ENCODE measurements at regions not wholly inside any gene's neighbourhood (a gene's known extent, or its start where the extent isn't known, plus 50 kb on each side); places are given as distances from the start of the nearest gene placed in this dataset.

- no peak overlapping the region for H3K27ac ChIP-seq (ENCODE audit: insufficient read depth in 1 of 2, low read depth in 1 of 2, low read length in 2 of 2, poor library complexity in 1 of 2, severe bottlenecking in 2 of 2)
- ChIA-PET CTCF (interaction anchor here (0.9 to 3.3 kb wide), 13 partner anchors 8 to 393 kb away, joined by 3 to 27 read pairs (median 4); no protein-coding TSS in a partner anchor), POLR2A (no interaction called here)
These were observed 68.5 kb downstream of the TMCO5A start for GRCh38 chr15:38002883-38003477.

GRCh38 chr15:38004218-38004861 is 69.9 kb downstream of the TMCO5A start:
- ChIA-PET CTCF (interaction anchor here (0.8 to 3.3 kb wide), 5 partner anchors 10 to 383 kb away, joined by 3 to 27 read pairs (median 4); no protein-coding TSS in a partner anchor), POLR2A (no interaction called here)
- DNase-seq, result no peak
- peaks cover 0 to 6% (median 0%) of the 10 kb centered on the region in 4 experiments for H3K4me1 ChIP-seq (ENCODE audit: control extremely low read depth in 1 of 4, control insufficient read depth in 4 of 4, insufficient read depth in 4 of 4, low read length in 3 of 4)
- no peak overlapping the region for H3K4me3 ChIP-seq (ENCODE audit: control insufficient read depth in 1 of 7, extremely low read depth in 1 of 7, insufficient read depth in 4 of 7, low read depth in 2 of 7, low read length in 6 of 7)
- peaks cover 0 to 6% (median 0%) of the 10 kb centered on the region in 5 experiments for H3K9me3 ChIP-seq (ENCODE audit: control extremely low read depth in 1 of 5, control insufficient read depth in 4 of 5, insufficient read depth in 2 of 5, low read depth in 1 of 5, low read length in 4 of 5)
- H3K36me3 ChIP-seq (ENCODE audit: control insufficient read depth in 4 of 4, insufficient read depth in 4 of 4, low read length in 3 of 4), result no peaks in the 10 kb centered on the region
- H3K27me3 ChIP-seq (replicated peaks in 2 of 5; ENCODE audit: control insufficient read depth in 4 of 5, insufficient read depth in 5 of 5, low read length in 4 of 5), result no peaks in the 10 kb centered on the region
- no peak overlapping the region for H3K27ac ChIP-seq (ENCODE audit: insufficient read depth in 1 of 2, low read depth in 1 of 2, low read length in 2 of 2, poor library complexity in 1 of 2, severe bottlenecking in 2 of 2)
- 83% methylated on average over 4 of the region's 4 CpGs for WGBS (ENCODE audit: insufficient coverage)

More at GRCh38 chr15:38002883-38003477, 68.5 kb downstream of the TMCO5A start:
- Histone ChIP-seq H3K27me3 (replicated peaks in 2 of 5; ENCODE audit: control insufficient read depth in 4 of 5, insufficient read depth in 5 of 5, low read length in 4 of 5) (no peaks in the 10 kb centered on the region), H3K4me1 (ENCODE audit: control extremely low read depth in 1 of 4, control insufficient read depth in 4 of 4, insufficient read depth in 4 of 4, low read length in 3 of 4) (peaks cover 0 to 6% (median 0%) of the 10 kb centered on the region in 4 experiments), H3K36me3 (ENCODE audit: control insufficient read depth in 4 of 4, insufficient read depth in 4 of 4, low read length in 3 of 4) (no peaks in the 10 kb centered on the region), H3K9me3 (ENCODE audit: control extremely low read depth in 1 of 5, control insufficient read depth in 4 of 5, insufficient read depth in 2 of 5, low read depth in 1 of 5, low read length in 4 of 5) (peaks cover 0 to 8% (median 0%) of the 10 kb centered on the region in 5 experiments), H3K4me3 (ENCODE audit: control insufficient read depth in 1 of 7, extremely low read depth in 1 of 7, insufficient read depth in 4 of 7, low read depth in 2 of 7, low read length in 6 of 7) (no peak overlapping the region)
- 95% methylated on average over 2 of the region's 2 CpGs for WGBS (ENCODE audit: insufficient coverage)
- DNase-seq, result peak; percentile 54 to 77 (median 77)

DNA sequence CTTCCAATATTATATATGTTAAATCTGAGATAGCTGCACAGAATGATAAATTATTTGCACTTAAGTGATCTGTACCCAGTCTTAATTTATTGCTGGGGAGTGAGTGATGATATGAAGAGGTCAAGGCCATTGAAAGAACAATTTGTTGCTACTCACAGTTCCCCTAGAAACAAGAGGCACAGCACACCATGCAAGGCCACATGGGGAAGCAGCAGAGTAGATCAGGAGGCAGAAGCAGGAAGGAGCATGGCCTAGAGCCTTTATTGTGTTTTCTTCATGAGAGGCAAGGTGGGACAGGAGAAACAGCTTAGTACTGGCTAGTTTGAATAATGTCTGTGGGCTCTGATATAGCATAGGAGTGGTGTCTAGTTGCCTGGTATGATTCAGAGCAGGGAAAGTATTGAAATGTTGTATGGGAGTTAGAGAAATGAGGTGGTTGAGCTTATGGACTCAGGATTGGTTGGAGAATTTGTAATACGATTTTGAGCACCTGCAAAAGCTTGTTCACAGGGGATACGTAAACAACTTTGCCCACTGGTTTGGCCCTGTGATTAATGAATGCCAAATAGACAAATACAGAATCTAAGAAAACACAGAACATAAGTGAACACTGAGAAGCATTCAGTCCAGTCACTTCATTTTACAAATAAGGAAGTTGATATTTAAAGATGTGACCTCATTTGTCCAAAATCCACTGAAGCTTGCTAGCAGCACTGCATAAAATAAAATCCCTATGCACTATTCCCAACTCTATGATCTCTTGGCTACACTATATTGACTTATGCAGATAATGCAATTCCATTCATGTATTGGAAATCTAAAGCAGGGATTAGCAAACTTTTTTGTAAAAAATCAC is 71.7 kb downstream of the TMCO5A start:
- no peak overlapping the region for H3K27ac ChIP-seq (ENCODE audit: insufficient read depth in 1 of 2, low read depth in 1 of 2, low read length in 2 of 2, poor library complexity in 1 of 2, severe bottlenecking in 2 of 2)
- H3K4me1 ChIP-seq (ENCODE audit: control extremely low read depth in 1 of 4, control insufficient read depth in 4 of 4, insufficient read depth in 4 of 4, low read length in 3 of 4), result peaks cover 0 to 6% (median 0%) of the 10 kb centered on the region in 4 experiments
- H3K27me3 ChIP-seq (replicated peaks in 2 of 5; ENCODE audit: control insufficient read depth in 4 of 5, insufficient read depth in 5 of 5, low read length in 4 of 5), result no peaks in the 10 kb centered on the region
- no peaks in the 10 kb centered on the region for H3K36me3 ChIP-seq (ENCODE audit: control insufficient read depth in 4 of 4, insufficient read depth in 4 of 4, low read length in 3 of 4)
- POLR2A ChIA-PET, result no interaction called here
- H3K9me3 ChIP-seq (ENCODE audit: control extremely low read depth in 1 of 5, control insufficient read depth in 4 of 5, insufficient read depth in 2 of 5, low read depth in 1 of 5, low read length in 4 of 5), result no peaks in the 10 kb centered on the region
- CTCF ChIA-PET, result interaction anchor here (0.8 to 1.9 kb wide), 4 partner anchors 10 to 693 kb away, joined by 3 to 6 read pairs (median 5); no protein-coding TSS in a partner anchor
- no peak overlapping the region for H3K4me3 ChIP-seq (ENCODE audit: control insufficient read depth in 1 of 7, extremely low read depth in 1 of 7, insufficient read depth in 4 of 7, low read depth in 2 of 7, low read length in 6 of 7)
- peak in 2 of 3 donors; percentile 28 to 34 for DNase-seq
- no CpG with 5 or more reads among the region's 2 CpGs for WGBS (ENCODE audit: insufficient coverage)

DNA sequence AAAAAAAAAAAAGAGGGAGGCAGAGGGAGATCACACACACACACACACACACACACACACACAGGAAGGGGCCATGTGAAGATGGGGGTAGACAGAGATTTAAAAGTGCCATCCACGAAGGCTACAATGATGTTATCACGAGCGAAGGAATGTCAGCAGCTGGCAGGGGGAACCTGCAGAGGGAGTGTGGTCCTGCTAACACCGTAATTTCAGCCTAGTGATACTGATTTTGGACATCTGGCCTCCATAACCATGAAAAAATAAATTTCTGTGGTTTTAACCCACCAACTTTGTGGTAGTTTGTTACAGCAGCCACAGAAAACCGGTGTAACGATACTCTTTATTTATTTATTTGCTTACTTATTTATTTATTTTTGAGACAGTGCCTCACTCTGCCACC is 76.0 kb downstream of the TMCO5A start:
- Histone ChIP-seq H3K4me1 (ENCODE audit: control extremely low read depth in 1 of 4, control insufficient read depth in 4 of 4, insufficient read depth in 4 of 4, low read length in 3 of 4) (peaks cover 0 to 6% (median 0%) of the 10 kb centered on the region in 4 experiments), H3K27me3 (replicated peaks in 2 of 5; ENCODE audit: control insufficient read depth in 4 of 5, insufficient read depth in 5 of 5, low read length in 4 of 5) (no peaks in the 10 kb centered on the region), H3K9me3 (ENCODE audit: control extremely low read depth in 1 of 5, control insufficient read depth in 4 of 5, insufficient read depth in 2 of 5, low read depth in 1 of 5, low read length in 4 of 5) (no peaks in the 10 kb centered on the region), H3K27ac (ENCODE audit: insufficient read depth in 1 of 2, low read depth in 1 of 2, low read length in 2 of 2, poor library complexity in 1 of 2, severe bottlenecking in 2 of 2) (no peak overlapping the region), H3K36me3 (ENCODE audit: control insufficient read depth in 4 of 4, insufficient read depth in 4 of 4, low read length in 3 of 4) (no peaks in the 10 kb centered on the region), H3K4me3 (ENCODE audit: control insufficient read depth in 1 of 7, extremely low read depth in 1 of 7, insufficient read depth in 4 of 7, low read depth in 2 of 7, low read length in 6 of 7) (no peak overlapping the region)
- POLR2A ChIA-PET, result no interaction called here
- CTCF ChIA-PET, result interaction anchor here (1.3 to 1.5 kb wide), 2 partner anchors 9 to 14 kb away, joined by 3 read pairs; no protein-coding TSS in a partner anchor
- 94% methylated on average over 4 of the region's 6 CpGs for WGBS (ENCODE audit: insufficient coverage)
- no peak for DNase-seq

- no peak overlapping the region for H3K27ac ChIP-seq (ENCODE audit: insufficient read depth in 1 of 2, low read depth in 1 of 2, low read length in 2 of 2, poor library complexity in 1 of 2, severe bottlenecking in 2 of 2)
- H3K9me3 ChIP-seq (ENCODE audit: control extremely low read depth in 1 of 5, control insufficient read depth in 4 of 5, insufficient read depth in 2 of 5, low read depth in 1 of 5, low read length in 4 of 5), result peaks cover 0 to 7% (median 0%) of the 10 kb centered on the region in 5 experiments
- ChIA-PET CTCF (interaction anchor here (1.2 kb wide), 1 partner anchor 17 kb away, joined by 3 read pairs; no protein-coding TSS in a partner anchor), POLR2A (no interaction called here)
- no peak for DNase-seq
- no peaks in the 10 kb centered on the region for H3K4me1 ChIP-seq (ENCODE audit: control extremely low read depth in 1 of 4, control insufficient read depth in 4 of 4, insufficient read depth in 4 of 4, low read length in 3 of 4)
- no CpG with 5 or more reads among the region's 1 CpG for WGBS (ENCODE audit: insufficient coverage)
- no peak overlapping the region for H3K4me3 ChIP-seq (ENCODE audit: control insufficient read depth in 1 of 7, extremely low read depth in 1 of 7, insufficient read depth in 4 of 7, low read depth in 2 of 7, low read length in 6 of 7)
- H3K36me3 ChIP-seq (ENCODE audit: control insufficient read depth in 4 of 4, insufficient read depth in 4 of 4, low read length in 3 of 4), result no peaks in the 10 kb centered on the region
- no peaks in the 10 kb centered on the region for H3K27me3 ChIP-seq (replicated peaks in 2 of 5; ENCODE audit: control insufficient read depth in 4 of 5, insufficient read depth in 5 of 5, low read length in 4 of 5)
These were observed 78.5 kb downstream of the TMCO5A start for GRCh38 chr15:38012894-38013293.

DNA sequence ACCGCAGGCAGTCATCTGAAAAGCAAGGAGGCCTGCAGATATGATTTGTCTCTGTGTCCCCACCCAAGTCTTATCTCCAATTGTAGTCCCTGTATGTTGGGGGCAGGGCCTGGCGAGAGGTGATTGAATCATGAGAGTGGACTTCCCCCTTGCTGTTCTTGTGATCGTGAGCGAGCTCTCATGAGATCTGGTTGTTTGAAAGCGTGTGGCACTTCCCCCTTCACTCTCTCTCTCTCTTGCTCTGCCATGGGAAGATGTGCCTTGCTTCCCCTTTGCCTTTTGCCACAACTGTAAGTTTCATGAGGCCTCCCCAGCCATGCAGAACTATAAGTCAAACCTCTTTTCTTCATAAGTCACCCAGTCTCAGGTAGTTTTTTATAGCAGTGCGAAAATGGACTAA is 83.3 kb downstream of the TMCO5A start:
- peak in 2 of 3 donors; percentile 10 to 26 for DNase-seq
- ChIA-PET CTCF (no interaction called here), POLR2A (no interaction called here)
- Histone ChIP-seq H3K36me3 (ENCODE audit: control insufficient read depth in 4 of 4, insufficient read depth in 4 of 4, low read length in 3 of 4) (no peaks in the 10 kb centered on the region), H3K4me1 (ENCODE audit: control extremely low read depth in 1 of 4, control insufficient read depth in 4 of 4, insufficient read depth in 4 of 4, low read length in 3 of 4) (no peaks in the 10 kb centered on the region), H3K27ac (ENCODE audit: insufficient read depth in 1 of 2, low read depth in 1 of 2, low read length in 2 of 2, poor library complexity in 1 of 2, severe bottlenecking in 2 of 2) (no peak overlapping the region), H3K9me3 (ENCODE audit: control extremely low read depth in 1 of 5, control insufficient read depth in 4 of 5, insufficient read depth in 2 of 5, low read depth in 1 of 5, low read length in 4 of 5) (peaks cover 0 to 9% (median 0%) of the 10 kb centered on the region in 5 experiments), H3K4me3 (ENCODE audit: control insufficient read depth in 1 of 7, extremely low read depth in 1 of 7, insufficient read depth in 4 of 7, low read depth in 2 of 7, low read length in 6 of 7) (no peak overlapping the region), H3K27me3 (replicated peaks in 2 of 5; ENCODE audit: control insufficient read depth in 4 of 5, insufficient read depth in 5 of 5, low read length in 4 of 5) (no peaks in the 10 kb centered on the region)
- WGBS (ENCODE audit: insufficient coverage), result 94% methylated on average over 6 of the region's 6 CpGs
